ENCODE measurements at regions not wholly inside any gene's neighbourhood (a gene's known extent, or its start where the extent isn't known, plus 50 kb on each side); places are given as distances from the start of the nearest gene placed in this dataset.

- no peak for DNase-seq
- intact Hi-C loops (cut with micrococcal nuclease): no loop called here
- Mint-ChIP-seq H3K4me3 (no peak overlapping the region), H3K4me1 (peaks cover 12% of the 10 kb centered on the region), H3K9me3 (no peaks in the 10 kb centered on the region), H3K27me3 (no peaks in the 10 kb centered on the region), H3K27ac (no peak overlapping the region), H3K36me3 (ENCODE audit: low read depth) (no peaks in the 10 kb centered on the region)
- ATAC-seq (ENCODE audit: low read depth): no peak
- POLR2A ChIA-PET: no interaction called here
- no peak for TF ChIP-seq CTCF (IDR thresholded peaks at IDR 0.05)
- CTCF ChIA-PET: no interaction called here
Observed at GRCh38 chr4:81546777-81547176, 75.1 kb upstream of the RASGEF1B start.

GRCh38 chr4:81541161-81541945 is 69.6 kb upstream of the RASGEF1B start:
- H3K9me3 Mint-ChIP-seq: no peaks in the 10 kb centered on the region
- no peak overlapping the region for H3K4me3 Mint-ChIP-seq
- ATAC-seq (ENCODE audit: low read depth) (no peak), DNase-seq (no peak)
- H3K27ac Mint-ChIP-seq: no peak overlapping the region
- ChIA-PET POLR2A (no interaction called here), CTCF (no interaction called here)
- intact Hi-C loops (cut with micrococcal nuclease): loop anchor here (2.0 kb wide), 1 partner anchor 21 kb away; no protein-coding TSS in a partner anchor
- H3K27me3 Mint-ChIP-seq: no peaks in the 10 kb centered on the region
- H3K4me1 Mint-ChIP-seq: peaks cover 13% of the 10 kb centered on the region
- H3K36me3 Mint-ChIP-seq (ENCODE audit: low read depth): no peaks in the 10 kb centered on the region
- no peak for TF ChIP-seq CTCF (IDR thresholded peaks at IDR 0.05)

GRCh38 chr4:81538716-81539427 is 67.2 kb upstream of the RASGEF1B start:
- intact Hi-C loops (cut with micrococcal nuclease): no loop called here
- ChIA-PET CTCF (interaction anchor here (0.8 kb wide), 2 partner anchors 65 to 141 kb away, joined by 3 read pairs; no protein-coding TSS in a partner anchor), POLR2A (interaction anchor here (0.6 kb wide), 1 partner anchor 23 kb away, joined by 3 read pairs; no protein-coding TSS in a partner anchor)
- Mint-ChIP-seq H3K27ac (no peak overlapping the region), H3K4me1 (peaks cover 13% of the 10 kb centered on the region), H3K9me3 (no peaks in the 10 kb centered on the region), H3K27me3 (no peaks in the 10 kb centered on the region), H3K36me3 (ENCODE audit: low read depth) (no peaks in the 10 kb centered on the region), H3K4me3 (no peak overlapping the region)
- no peak for DNase-seq
- no peak for ATAC-seq (ENCODE audit: low read depth)
- no peak for TF ChIP-seq CTCF (IDR thresholded peaks at IDR 0.05)

- TF ChIP-seq CTCF (IDR thresholded peaks at IDR 0.05): no peak
- Mint-ChIP-seq H3K27me3 (no peaks in the 10 kb centered on the region), H3K36me3 (ENCODE audit: low read depth) (peaks cover 4% of the 10 kb centered on the region), H3K4me3 (no peak overlapping the region), H3K27ac (no peak overlapping the region), H3K9me3 (peaks cover 9% of the 10 kb centered on the region), H3K4me1 (no peaks in the 10 kb centered on the region)
- ChIA-PET CTCF (no interaction called here), POLR2A (interaction anchor here (1.1 kb wide), 1 partner anchor 60 kb away, joined by 3 read pairs; the partner anchor contains the start of gene RASGEF1B)
- intact Hi-C loops (cut with micrococcal nuclease): loop anchor here (2.0 kb wide), 1 partner anchor 23 kb away; no protein-coding TSS in a partner anchor
- ATAC-seq (ENCODE audit: low read depth) (no peak), DNase-seq (no peak)
Observed at GRCh38 chr4:81531410-81531809, 59.7 kb upstream of the RASGEF1B start.

- Mint-ChIP-seq H3K27ac (no peak overlapping the region), H3K27me3 (no peaks in the 10 kb centered on the region), H3K4me1 (peaks cover 2% of the 10 kb centered on the region), H3K36me3 (ENCODE audit: low read depth) (peaks cover 4% of the 10 kb centered on the region), H3K4me3 (no peak overlapping the region), H3K9me3 (peaks cover 14% of the 10 kb centered on the region)
- intact Hi-C loops (cut with micrococcal nuclease): no loop called here
- ChIA-PET POLR2A (no interaction called here), CTCF (no interaction called here)
- no peak for ATAC-seq (ENCODE audit: low read depth)
- no peak for TF ChIP-seq CTCF (IDR thresholded peaks at IDR 0.05)
- no peak for DNase-seq
Observed at GRCh38 chr4:81528979-81529378, 57.3 kb upstream of the RASGEF1B start.
